ENCODE measurements at regions not wholly inside any gene's neighbourhood (a gene's known extent, or its start where the extent isn't known, plus 50 kb on each side); places are given as distances from the start of the nearest gene placed in this dataset.
"Not testable (repeated sequence)": the region's sequence is repeated elsewhere in the genome, so short reads cannot be mapped to it uniquely, and the experiment has no call there.

DNA sequence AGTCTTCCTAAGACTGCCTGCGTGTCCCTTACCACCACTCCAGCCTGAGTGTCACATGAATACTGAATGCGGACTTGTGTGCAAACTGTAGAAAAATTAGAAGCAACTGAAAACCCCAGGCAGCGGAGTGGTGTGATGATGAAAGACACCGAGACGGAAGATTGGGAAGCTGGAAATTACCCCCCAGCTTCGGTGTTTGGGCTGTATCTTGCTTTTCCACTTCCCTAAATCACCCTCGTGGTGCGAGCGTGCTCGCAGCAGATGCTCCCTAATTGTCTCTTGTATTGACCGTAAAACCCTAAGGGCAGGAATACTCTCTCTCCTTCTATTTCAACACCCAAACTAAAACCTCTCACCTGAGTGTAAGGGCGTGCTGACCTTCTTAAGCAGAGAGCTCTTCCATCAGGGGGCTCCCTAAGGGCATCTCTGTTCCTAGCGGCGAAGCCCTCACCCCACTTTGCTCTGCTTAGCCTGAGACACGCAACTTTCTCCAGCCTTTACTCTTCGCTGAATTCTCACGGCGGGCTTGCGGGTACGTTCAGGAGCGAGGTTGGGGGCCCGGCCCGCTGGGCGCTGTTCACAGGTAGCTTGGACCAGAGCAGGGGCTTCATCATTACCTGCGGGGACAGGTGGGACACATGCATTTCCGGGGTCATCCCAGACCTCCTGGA is 62.4 kb downstream of the CRYBB2 start:
- DNase-seq: no peak

DNA sequence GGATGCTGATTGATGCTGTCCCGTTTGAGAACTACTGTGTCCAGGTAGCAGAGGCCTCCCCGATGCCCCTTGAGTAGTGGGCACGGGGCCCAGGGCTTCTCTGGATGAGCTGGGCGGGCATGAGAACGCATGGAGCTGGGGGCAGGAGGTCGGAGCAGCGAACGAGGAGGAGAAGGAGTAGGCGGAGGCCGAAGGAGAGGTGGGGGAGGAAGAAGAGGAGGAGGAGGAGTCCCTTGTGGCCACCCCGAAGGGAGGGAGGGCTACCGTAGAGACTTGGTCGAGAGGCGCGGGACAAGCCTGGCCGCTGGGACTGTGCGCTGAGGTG is 62.9 kb downstream of the CRYBB2 start:
- no peak for DNase-seq

GRCh38 chr22:25282671-25283561 is 63.5 kb downstream of the CRYBB2 start:
- no peak for DNase-seq

DNA sequence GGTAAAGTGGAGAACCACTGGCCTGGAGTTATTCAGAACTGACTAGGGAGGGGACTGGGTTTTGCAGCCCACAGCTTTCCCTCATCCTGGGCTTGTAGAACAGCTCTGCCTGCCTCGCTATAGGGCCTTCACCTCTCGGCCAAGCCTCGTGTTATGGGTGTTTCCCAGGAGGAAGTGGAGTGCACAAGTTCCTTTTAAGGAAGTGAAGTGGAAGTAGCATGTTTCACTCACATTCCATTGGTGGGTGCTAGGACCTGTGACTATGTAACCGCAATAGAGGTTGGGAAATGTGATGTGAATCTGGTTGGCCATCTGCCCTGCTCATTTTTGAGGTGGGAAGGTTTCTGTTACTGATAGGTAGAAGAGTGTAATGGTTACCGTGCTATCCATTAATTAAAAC is 69.0 kb downstream of the CRYBB2 start:
- not testable (repeated sequence) for DNase-seq

DNA sequence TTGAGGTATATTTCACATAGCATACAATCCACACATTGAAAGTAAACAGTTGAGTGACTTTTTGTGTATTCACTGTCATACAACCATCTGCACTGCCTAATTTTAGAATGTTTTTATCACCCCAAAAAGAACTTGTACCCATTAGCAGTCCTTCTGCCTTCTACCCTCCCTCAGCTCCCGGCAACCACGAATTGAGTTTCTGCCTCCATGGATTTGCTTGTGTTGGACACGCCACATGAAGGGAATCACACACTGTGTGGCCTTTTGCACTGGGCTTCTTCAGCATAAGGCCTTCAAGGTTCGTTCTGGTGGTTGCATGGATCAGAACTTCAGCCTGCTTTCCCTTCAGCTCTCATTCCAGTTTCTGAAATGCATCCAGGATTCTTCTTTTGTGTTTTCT is 82.5 kb downstream of the CRYBB2 start:
- not testable (repeated sequence) for DNase-seq

- not testable (repeated sequence) for DNase-seq
Observed at GRCh38 chr22:25309586-25309985, 90.1 kb downstream of the CRYBB2 start.

- not testable (repeated sequence) for DNase-seq
Observed at GRCh38 chr22:25311924-25312323, 92.5 kb downstream of the CRYBB2 start.

- DNase-seq: no peak
Observed at GRCh38 chr22:25318081-25318823, 98.8 kb downstream of the CRYBB2 start.

GRCh38 chr22:25327018-25327755 is 107.7 kb downstream of the CRYBB2 start:
- no peak for DNase-seq

- no peak for DNase-seq
Observed at GRCh38 chr22:25331050-25331449, 111.6 kb downstream of the CRYBB2 start.

DNA sequence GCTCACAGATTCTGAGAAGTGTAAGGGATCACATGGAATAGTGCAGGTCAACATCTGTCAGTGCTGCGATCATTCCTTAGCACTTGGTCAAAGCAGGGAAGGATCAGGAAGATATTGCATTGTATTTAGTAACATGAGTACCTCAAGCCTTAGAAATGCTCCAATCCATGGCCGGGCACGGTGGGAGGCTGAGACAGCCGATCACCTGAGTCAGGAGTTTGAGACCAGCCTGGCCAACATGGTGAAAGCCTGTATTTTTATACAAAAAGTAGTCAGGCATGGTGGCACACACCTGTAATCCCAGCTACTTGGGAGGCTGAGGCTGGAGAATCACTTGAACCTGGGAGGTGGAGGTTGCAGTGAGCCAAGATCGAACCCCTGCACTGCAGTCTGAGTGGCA is 112.5 kb downstream of the CRYBB2 start:
- not testable (repeated sequence) for DNase-seq

DNA sequence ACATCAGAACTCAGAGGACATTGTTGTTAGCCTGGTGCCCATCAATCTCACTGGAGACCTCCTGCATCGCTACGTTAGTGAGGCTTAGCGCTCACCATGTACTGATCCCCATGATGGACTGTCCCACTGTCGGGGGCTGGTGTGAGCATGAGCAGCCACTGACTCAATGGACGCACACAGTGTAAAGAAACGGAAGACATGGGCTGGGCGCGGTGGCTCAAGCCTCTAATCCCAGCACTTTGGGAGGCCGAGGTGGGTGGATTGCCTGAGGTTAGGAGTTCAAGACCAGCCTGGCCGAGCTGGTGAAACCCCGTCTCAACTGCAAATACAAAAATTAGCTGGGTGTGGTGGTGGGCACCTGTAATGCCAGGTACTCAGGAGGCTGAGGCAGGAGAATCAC is 112.9 kb downstream of the CRYBB2 start:
- no peak for DNase-seq

DNA sequence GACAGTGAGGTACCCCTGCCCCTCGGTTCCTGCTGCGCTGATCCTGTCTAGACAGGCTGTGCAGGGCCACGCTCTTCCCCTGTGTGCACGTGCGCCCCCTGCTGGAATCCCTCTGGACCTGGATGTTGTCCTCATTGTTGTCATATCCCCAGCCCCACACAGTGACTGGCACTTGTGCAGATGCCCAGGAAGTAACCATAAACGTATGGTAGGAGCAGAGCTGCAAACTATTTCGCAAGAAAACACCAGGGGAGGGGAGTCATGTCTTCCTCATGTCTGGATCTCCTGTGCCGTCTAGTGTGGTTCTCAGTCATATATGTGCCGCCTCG is 114.7 kb downstream of the CRYBB2 start:
- DNase-seq: no peak

- DNase-seq: not testable (repeated sequence)
Observed at GRCh38 chr22:25334631-25335030, 115.2 kb downstream of the CRYBB2 start.

DNA sequence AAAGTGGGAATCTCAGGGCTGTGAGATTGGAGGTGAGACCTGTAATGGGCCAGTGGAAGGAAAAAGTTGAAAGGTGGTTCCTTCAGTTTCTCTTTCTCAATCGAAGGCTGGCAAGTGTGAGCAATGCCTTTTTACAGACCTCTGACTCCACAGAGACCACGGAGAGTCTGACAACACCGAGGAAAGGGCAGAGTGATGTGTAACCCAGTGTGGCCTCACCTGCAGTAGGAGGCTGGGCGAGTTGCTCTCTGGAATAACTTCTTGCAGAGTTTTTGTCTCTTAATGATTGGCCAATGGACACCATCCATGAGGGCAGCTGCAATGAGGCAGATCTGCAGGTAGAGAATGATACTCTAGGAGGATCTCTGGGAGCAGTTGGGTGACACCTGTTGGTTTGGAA is 115.8 kb downstream of the CRYBB2 start:
- DNase-seq: not testable (repeated sequence)

- not testable (repeated sequence) for DNase-seq
Observed at GRCh38 chr22:25340536-25340935, 121.1 kb downstream of the CRYBB2 start.

GRCh38 chr22:25344366-25344765 is 124.9 kb downstream of the CRYBB2 start:
- DNase-seq: not testable (repeated sequence)

- no peak for DNase-seq
Observed at GRCh38 chr22:25346859-25347751, 127.7 kb downstream of the CRYBB2 start.

GRCh38 chr22:25347752-25348102 is 128.3 kb downstream of the CRYBB2 start:
- DNase-seq: no peak

DNA sequence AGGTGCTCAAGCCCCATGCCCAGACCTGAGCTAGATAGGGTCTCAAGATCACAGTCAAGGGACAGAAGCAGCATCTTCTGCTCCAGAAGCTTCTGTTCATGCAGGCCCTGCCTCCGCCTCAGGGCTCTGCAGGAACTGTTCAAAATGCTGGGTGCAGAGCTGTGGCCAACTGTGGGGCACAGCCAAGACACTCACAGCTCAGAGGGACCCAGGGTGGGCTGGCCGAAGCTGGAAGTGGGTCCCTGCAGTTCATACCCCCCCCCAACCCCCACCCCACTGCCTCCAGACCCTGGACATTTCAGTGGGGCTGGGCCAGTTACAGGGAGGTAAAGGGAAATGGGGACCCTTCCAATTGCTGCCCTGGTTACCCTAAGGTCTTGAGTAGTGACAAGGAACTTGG is 129.0 kb downstream of the CRYBB2 start:
- DNase-seq: no peak

- DNase-seq: not testable (repeated sequence)
Observed at GRCh38 chr22:25348996-25349395, 129.6 kb downstream of the CRYBB2 start.

- DNase-seq: no peak
Observed at GRCh38 chr22:25350551-25350971, 131.1 kb downstream of the CRYBB2 start.
